Gastroesophageal sphincter (tissue), 3 donors: ENCODE measurements at regions not wholly inside any gene's neighbourhood (a gene's known extent, or its start where the extent isn't known, plus 50 kb on each side); places are given as distances from the start of the nearest gene placed in this dataset.

Source experiments
- CTCF ChIP-seq, 4 experiments: fragments of 200-600 bp in 2 of 4; fragments of 450-650 bp in 2 of 4; sonication (generic) in 1 of 4; IDR thresholded peaks; one replicate each; pipeline ENCODE4 v1.5.1; 2017 to 2019; ENCODE audit warnings: antibody characterized with exemption in 4 of 4, mild to moderate bottlenecking in 2 of 4, moderate library complexity in 2 of 4
- EP300 ChIP-seq: sonication (generic); formaldehyde crosslinking; IDR thresholded peaks from one replicate; pipeline ENCODE4 v1.6.1; 2017; ENCODE audit warnings: antibody characterized with exemption, mild to moderate bottlenecking
- POLR2A ChIP-seq, 2 donors: fragments of 450-650 bp; IDR thresholded peaks; one replicate each; pipeline ENCODE4 v1.6.1; 2017; ENCODE audit warnings: antibody characterized with exemption in 2 of 2, mild to moderate bottlenecking in 2 of 2, moderate library complexity in 1 of 2
- POLR2AphosphoS5 ChIP-seq: sonication (generic); formaldehyde crosslinking; IDR thresholded peaks from one replicate; pipeline ENCODE4 v1.6.1; 2017; ENCODE audit warnings: antibody characterized with exemption

GRCh38 chr4:125125276-125125675, 189.5 kb upstream of the FAT4 start:
- no peak for TF ChIP-seq CTCF (IDR thresholded peaks at IDR 0.05)
- no peak for TF ChIP-seq POLR2AphosphoS5
- no peak for TF ChIP-seq POLR2A (IDR thresholded peaks at IDR 0.05)
- no peak for TF ChIP-seq EP300
